GM10266 (cell line): ENCODE measurements at regions not wholly inside any gene's neighbourhood (a gene's known extent, or its start where the extent isn't known, plus 50 kb on each side); places are given as distances from the start of the nearest gene placed in this dataset.
A peak's percentile ranks its signal among the peaks of the same experiment; 100 is the strongest.
"Not testable (repeated sequence)": the region's sequence is repeated elsewhere in the genome, so short reads cannot be mapped to it uniquely, and the experiment has no call there.

Experiments used
- DNase-seq: peaks from one replicate; pipeline ENCODE4 v3.0.0; 2012; ENCODE audit errors: extremely low spot score
- CTCF ChIP-seq: IDR thresholded peaks from 2 replicates; pipeline ENCODE4 v1.5.1; 2012; ENCODE audit warnings: mild to moderate bottlenecking, low read depth; ENCODE audit not compliant: control insufficient read depth, insufficient read depth; ENCODE audit errors: missing control alignments

GRCh38 chr9:40913928-40914673, 214.4 kb downstream of the FOXD4L6 start:
- no peak for TF ChIP-seq CTCF
- no peak for DNase-seq

GRCh38 chr9:40913096-40913719, 215.3 kb downstream of the FOXD4L6 start:
- no peak for DNase-seq
- no peak for TF ChIP-seq CTCF

GRCh38 chr9:40912679-40913078, 215.8 kb downstream of the FOXD4L6 start:
- not testable (repeated sequence) for DNase-seq

GRCh38 chr9:40911647-40912046, 216.8 kb downstream of the FOXD4L6 start:
- DNase-seq: no peak
- TF ChIP-seq CTCF: no peak

- DNase-seq: not testable (repeated sequence)
Measured at GRCh38 chr9:40910995-40911394, 217.5 kb downstream of the FOXD4L6 start.

- no peak for TF ChIP-seq CTCF
- DNase-seq: no peak
Measured at GRCh38 chr9:40909821-40910220, 218.7 kb downstream of the FOXD4L6 start.

- DNase-seq: not testable (repeated sequence)
Measured at GRCh38 chr9:40909111-40909510, 219.4 kb downstream of the FOXD4L6 start.

GRCh38 chr9:40907657-40908624, 220.5 kb downstream of the FOXD4L6 start:
- DNase-seq: no peak
- TF ChIP-seq CTCF: no peak

GRCh38 chr9:40906879-40907278, 221.6 kb downstream of the FOXD4L6 start:
- DNase-seq: not testable (repeated sequence)

- not testable (repeated sequence) for DNase-seq
Measured at GRCh38 chr9:40892315-40892714, 236.2 kb downstream of the FOXD4L6 start.

- DNase-seq: not testable (repeated sequence)
Measured at GRCh38 chr9:40885858-40886257, 242.6 kb downstream of the FOXD4L6 start.

GRCh38 chr9:40884902-40885490, 243.5 kb downstream of the FOXD4L6 start:
- peak; percentile 8 for DNase-seq
